ENCODE measurements at regions not wholly inside any gene's neighbourhood (a gene's known extent, or its start where the extent isn't known, plus 50 kb on each side); places are given as distances from the start of the nearest gene placed in this dataset.

DNA sequence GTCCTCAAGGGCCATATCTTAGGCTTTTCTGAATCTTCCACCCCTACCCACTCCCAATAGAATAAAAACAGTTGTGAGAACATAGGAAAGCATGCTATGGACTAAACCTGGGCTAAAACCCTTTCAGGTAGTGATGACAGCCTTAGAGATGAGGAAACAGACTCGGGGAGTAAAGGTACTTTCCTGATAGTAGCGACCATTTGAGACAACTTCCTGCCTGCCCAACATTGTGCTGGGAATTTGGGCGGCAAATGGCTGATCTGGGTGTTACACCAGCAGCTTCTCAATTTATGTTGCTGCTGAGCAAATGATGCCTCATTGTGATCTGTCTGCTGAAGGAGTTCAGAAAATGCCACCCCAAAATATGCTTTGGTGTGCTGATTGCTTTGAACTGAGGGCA is 66.6 kb downstream of the TMEM17 start:
- ChIA-PET POLR2A (no interaction called here), CTCF (no interaction called here)
- no peak for DNase-seq (ENCODE audit: extremely low spot score)
- TF ChIP-seq LEF1 (IDR thresholded peaks at IDR 0.05; ENCODE audit: borderline replicate concordance): no peak
- no peak for TF ChIP-seq ELF4 (IDR thresholded peaks at IDR 0.05)
- TF ChIP-seq CTBP1 (IDR thresholded peaks at IDR 0.05; ENCODE audit: borderline replicate concordance): no peak
- no peak for TF ChIP-seq SP1 (IDR thresholded peaks at IDR 0.05)
- TF ChIP-seq BHLHE40 (IDR thresholded peaks at IDR 0.05; ENCODE audit: borderline replicate concordance): no peak
- no peak for TF ChIP-seq ARNT (IDR thresholded peaks at IDR 0.05)
- TF ChIP-seq HDGF (IDR thresholded peaks at IDR 0.05; ENCODE audit: borderline replicate concordance): no peak
- TF ChIP-seq FOXM1 (IDR thresholded peaks at IDR 0.05; ENCODE audit: borderline replicate concordance): no peak
- no peak for TF ChIP-seq ZNF384 (IDR thresholded peaks at IDR 0.05)
- TF ChIP-seq, protein P1, sequence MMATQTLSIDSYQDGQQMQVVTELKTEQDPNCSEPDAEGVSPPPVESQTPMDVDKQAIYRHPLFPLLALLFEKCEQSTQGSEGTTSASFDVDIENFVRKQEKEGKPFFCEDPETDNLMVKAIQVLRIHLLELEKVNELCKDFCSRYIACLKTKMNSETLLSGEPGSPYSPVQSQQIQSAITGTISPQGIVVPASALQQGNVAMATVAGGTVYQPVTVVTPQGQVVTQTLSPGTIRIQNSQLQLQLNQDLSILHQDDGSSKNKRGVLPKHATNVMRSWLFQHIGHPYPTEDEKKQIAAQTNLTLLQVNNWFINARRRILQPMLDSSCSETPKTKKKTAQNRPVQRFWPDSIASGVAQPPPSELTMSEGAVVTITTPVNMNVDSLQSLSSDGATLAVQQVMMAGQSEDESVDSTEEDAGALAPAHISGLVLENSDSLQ (IDR thresholded peaks at IDR 0.05): no peak
- no peak for TF ChIP-seq NFRKB (IDR thresholded peaks at IDR 0.05)
- no peak for TF ChIP-seq FOXA1 (IDR thresholded peaks at IDR 0.05)
- no peak for TF ChIP-seq FOXK2 (IDR thresholded peaks at IDR 0.05)
- no peak for TF ChIP-seq SUZ12 (IDR thresholded peaks at IDR 0.05)
- no peak for TF ChIP-seq L3MBTL2 (conservative IDR thresholded peaks at IDR 0.05)

DNA sequence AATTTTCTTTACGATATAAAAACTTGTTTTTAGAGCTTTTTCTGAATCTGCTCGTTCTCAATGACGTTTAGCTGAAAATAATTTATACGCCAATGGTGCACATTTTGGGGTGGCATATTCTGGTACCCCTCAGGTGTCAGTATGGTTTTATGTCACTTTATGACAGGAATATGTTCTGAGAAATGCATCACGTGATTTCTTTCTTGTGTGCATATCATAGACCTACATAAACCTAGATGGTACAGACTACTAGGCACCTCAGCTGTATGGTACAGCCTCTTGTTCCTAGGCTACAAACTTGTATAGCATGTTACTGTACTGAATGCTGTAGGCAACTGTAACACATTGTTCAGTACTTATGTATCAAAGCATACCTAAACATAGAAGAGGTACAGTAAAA is 68.2 kb downstream of the TMEM17 start:
- POLR2A ChIA-PET: no interaction called here
- CTCF ChIA-PET: no interaction called here

DNA sequence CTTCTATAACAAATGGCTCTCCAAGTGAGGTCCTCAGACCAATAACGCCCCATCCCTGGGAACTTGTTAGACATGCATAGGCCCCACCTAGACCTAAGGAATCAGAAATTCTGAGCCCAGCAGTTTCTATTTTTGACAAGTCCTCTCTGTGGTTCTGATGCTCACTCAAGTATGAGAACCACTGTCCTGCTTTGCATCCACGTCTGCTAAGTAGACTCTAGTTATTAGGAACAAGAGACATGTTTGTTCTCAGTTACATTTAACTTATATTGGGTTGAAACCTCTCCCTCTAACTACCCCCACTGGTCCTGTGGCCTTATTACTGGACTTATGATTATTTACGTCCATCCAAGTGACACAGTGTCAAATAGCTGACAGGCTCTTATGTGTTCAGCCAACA is 70.3 kb downstream of the TMEM17 start:
- TF ChIP-seq FOXA1 (IDR thresholded peaks at IDR 0.05) (no peak), ELF4 (IDR thresholded peaks at IDR 0.05) (no peak), CTBP1 (IDR thresholded peaks at IDR 0.05; ENCODE audit: borderline replicate concordance) (no peak), FOXM1 (IDR thresholded peaks at IDR 0.05; ENCODE audit: borderline replicate concordance) (no peak), ZNF384 (IDR thresholded peaks at IDR 0.05) (no peak), L3MBTL2 (conservative IDR thresholded peaks at IDR 0.05) (no peak), HDGF (IDR thresholded peaks at IDR 0.05; ENCODE audit: borderline replicate concordance) (no peak), SUZ12 (IDR thresholded peaks at IDR 0.05) (no peak), BHLHE40 (IDR thresholded peaks at IDR 0.05; ENCODE audit: borderline replicate concordance) (no peak), SP1 (IDR thresholded peaks at IDR 0.05) (no peak), LEF1 (IDR thresholded peaks at IDR 0.05; ENCODE audit: borderline replicate concordance) (no peak), TARDBP (IDR thresholded peaks at IDR 0.05) (no peak), NFRKB (IDR thresholded peaks at IDR 0.05) (no peak), ARNT (IDR thresholded peaks at IDR 0.05) (no peak), FOXK2 (IDR thresholded peaks at IDR 0.05) (no peak)
- TF ChIP-seq, protein P1 (IDR thresholded peaks at IDR 0.05): no peak
- POLR2A ChIA-PET: no interaction called here
- DNase-seq (ENCODE audit: extremely low spot score): no peak
- CTCF ChIA-PET: no interaction called here

More for the DNA sequence above, 68.2 kb downstream of the TMEM17 start:
- no peak for DNase-seq (ENCODE audit: extremely low spot score)
- TF ChIP-seq ZNF384 (IDR thresholded peaks at IDR 0.05): no peak
- no peak for TF ChIP-seq CTBP1 (IDR thresholded peaks at IDR 0.05; ENCODE audit: borderline replicate concordance)
- TF ChIP-seq BHLHE40 (IDR thresholded peaks at IDR 0.05; ENCODE audit: borderline replicate concordance): no peak
- no peak for TF ChIP-seq FOXK2 (IDR thresholded peaks at IDR 0.05)
- TF ChIP-seq ARNT (IDR thresholded peaks at IDR 0.05): no peak
- TF ChIP-seq L3MBTL2 (conservative IDR thresholded peaks at IDR 0.05): no peak
- no peak for TF ChIP-seq SP1 (IDR thresholded peaks at IDR 0.05)

DNA sequence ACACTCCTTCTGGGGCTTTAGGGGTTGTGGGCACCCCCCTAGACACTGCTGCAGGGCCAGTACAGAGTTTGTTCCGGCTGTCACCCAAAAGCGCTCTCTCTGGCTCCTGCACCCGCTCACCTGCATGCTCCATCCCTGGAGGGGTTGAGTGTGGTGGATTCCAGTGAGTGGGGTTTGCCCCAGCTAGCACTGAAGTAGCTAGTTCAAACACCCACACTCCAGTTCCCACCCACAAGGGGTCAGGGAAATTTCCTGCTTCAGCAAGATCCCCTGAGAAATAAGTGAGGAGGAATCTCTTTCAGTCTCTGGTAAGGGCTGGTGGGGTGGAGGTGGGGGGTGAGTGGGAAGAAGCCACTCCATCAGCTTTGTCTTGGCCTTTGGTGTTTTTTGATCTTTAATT is 73.6 kb downstream of the TMEM17 start:
- POLR2A ChIA-PET: no interaction called here
- CTCF ChIA-PET: no interaction called here
- no peak for DNase-seq (ENCODE audit: extremely low spot score)
- TF ChIP-seq ELF4 (IDR thresholded peaks at IDR 0.05): no peak
- no peak for TF ChIP-seq SUZ12 (IDR thresholded peaks at IDR 0.05)
- no peak for TF ChIP-seq ARNT (IDR thresholded peaks at IDR 0.05)
- TF ChIP-seq NFRKB (IDR thresholded peaks at IDR 0.05): no peak
- TF ChIP-seq, protein P1 (IDR thresholded peaks at IDR 0.05): no peak
- TF ChIP-seq FOXM1 (IDR thresholded peaks at IDR 0.05; ENCODE audit: borderline replicate concordance): no peak
- no peak for TF ChIP-seq FOXK2 (IDR thresholded peaks at IDR 0.05)
- no peak for TF ChIP-seq ZNF384 (IDR thresholded peaks at IDR 0.05)
- no peak for TF ChIP-seq HDGF (IDR thresholded peaks at IDR 0.05; ENCODE audit: borderline replicate concordance)
- no peak for TF ChIP-seq CTBP1 (IDR thresholded peaks at IDR 0.05; ENCODE audit: borderline replicate concordance)
- TF ChIP-seq L3MBTL2 (conservative IDR thresholded peaks at IDR 0.05): no peak
- TF ChIP-seq TARDBP (IDR thresholded peaks at IDR 0.05): no peak
- TF ChIP-seq FOXA1 (IDR thresholded peaks at IDR 0.05): no peak
- no peak for TF ChIP-seq BHLHE40 (IDR thresholded peaks at IDR 0.05; ENCODE audit: borderline replicate concordance)

DNA sequence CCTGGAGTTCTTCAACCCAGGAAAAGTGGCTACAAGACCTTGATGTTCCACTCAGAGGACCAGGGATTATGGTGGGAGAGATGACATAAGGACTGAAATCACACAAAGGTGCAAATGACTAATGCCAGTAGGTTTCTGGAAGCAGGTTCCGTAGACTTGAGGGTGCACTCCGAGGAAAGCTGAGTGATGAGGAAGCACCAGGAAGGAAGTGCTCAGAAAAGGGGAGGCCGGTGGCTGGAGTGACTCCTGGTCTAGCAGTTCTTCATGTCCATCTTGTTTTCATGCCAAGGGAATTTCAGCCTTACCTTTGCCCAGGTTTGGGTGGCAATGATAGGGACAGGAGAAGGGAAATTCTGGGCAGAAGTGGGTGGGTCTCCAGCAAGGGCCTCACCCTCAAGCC is 74.5 kb downstream of the TMEM17 start:
- ChIA-PET CTCF (no interaction called here), POLR2A (no interaction called here)

DNA sequence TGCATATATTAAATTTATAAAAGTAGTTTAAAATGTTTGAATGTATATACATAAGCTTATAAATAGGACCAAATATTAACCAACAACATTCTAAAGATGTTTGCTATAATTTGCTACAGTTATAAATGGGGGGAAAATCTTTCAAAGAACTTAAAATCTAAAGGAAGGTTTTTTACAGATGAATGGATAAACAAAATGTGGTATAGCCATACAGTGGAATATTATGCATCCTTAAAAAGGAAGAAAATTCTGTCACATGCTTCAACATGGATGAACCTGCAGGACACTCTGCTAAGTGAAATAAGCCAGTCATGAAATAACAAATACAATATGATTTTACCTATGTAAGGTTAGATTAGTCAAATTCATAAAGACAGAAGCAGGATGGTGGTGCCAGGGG is 75.8 kb downstream of the TMEM17 start:
- POLR2A ChIA-PET: no interaction called here
- no peak for TF ChIP-seq HDGF (IDR thresholded peaks at IDR 0.05; ENCODE audit: borderline replicate concordance)
- no peak for TF ChIP-seq TARDBP (IDR thresholded peaks at IDR 0.05)
- TF ChIP-seq L3MBTL2 (conservative IDR thresholded peaks at IDR 0.05): no peak
- TF ChIP-seq SUZ12 (IDR thresholded peaks at IDR 0.05): no peak
- no peak for TF ChIP-seq SP1 (IDR thresholded peaks at IDR 0.05)
- no peak for TF ChIP-seq BHLHE40 (IDR thresholded peaks at IDR 0.05; ENCODE audit: borderline replicate concordance)
- TF ChIP-seq LEF1 (IDR thresholded peaks at IDR 0.05; ENCODE audit: borderline replicate concordance): no peak
- no peak for TF ChIP-seq FOXA1 (IDR thresholded peaks at IDR 0.05)
- TF ChIP-seq ELF4 (IDR thresholded peaks at IDR 0.05): no peak
- CTCF ChIA-PET: no interaction called here
- DNase-seq (ENCODE audit: extremely low spot score): no peak

More for the DNA sequence above, 74.5 kb downstream of the TMEM17 start:
- DNase-seq (ENCODE audit: extremely low spot score): no peak
- TF ChIP-seq HDGF (IDR thresholded peaks at IDR 0.05; ENCODE audit: borderline replicate concordance) (no peak), BHLHE40 (IDR thresholded peaks at IDR 0.05; ENCODE audit: borderline replicate concordance) (no peak), FOXA1 (IDR thresholded peaks at IDR 0.05) (no peak), NFRKB (IDR thresholded peaks at IDR 0.05) (no peak)
